Parathyroid adenoma (tissue), 2 donors: ENCODE measurements at regions not wholly inside any gene's neighbourhood (a gene's known extent, or its start where the extent isn't known, plus 50 kb on each side); places are given as distances from the start of the nearest gene placed in this dataset.
"Not testable (repeated sequence)": the region's sequence is repeated elsewhere in the genome, so short reads cannot be mapped to it uniquely, and the experiment has no call there.

ENCODE experiments used
- H2AFZ ChIP-seq: fragments of 300-600 bp; sonication (generic); one replicate; pipeline ENCODE4 v1.7.0; 2017; ENCODE audit warnings: antibody characterized with exemption, mild to moderate bottlenecking
- H3K27ac ChIP-seq: fragments of 300-600 bp; sonication (generic); one replicate; pipeline ENCODE4 v1.7.0; 2017
- H3K27me3 ChIP-seq: fragments of 300-600 bp; sonication (generic); one replicate; pipeline ENCODE4 v1.7.0; 2017; ENCODE audit warnings: low read length; ENCODE audit not compliant: control insufficient read depth, insufficient read depth
- H3K36me3 ChIP-seq: fragments of 300-600 bp; sonication (generic); one replicate; pipeline ENCODE4 v1.7.0; 2017; ENCODE audit warnings: low read length; ENCODE audit not compliant: control insufficient read depth, insufficient read depth
- H3K4me1 ChIP-seq: fragments of 300-600 bp; sonication (generic); one replicate; pipeline ENCODE4 v1.7.0; 2017; ENCODE audit warnings: control low read depth
- H3K4me2 ChIP-seq: fragments of 300-600 bp; sonication (generic); one replicate; pipeline ENCODE4 v1.7.0; 2017; ENCODE audit warnings: low read length
- H3K4me3 ChIP-seq: fragments of 300-600 bp; sonication (generic); one replicate; pipeline ENCODE4 v1.7.0; 2017; ENCODE audit warnings: low read depth, low read length
- H3K79me2 ChIP-seq: fragments of 300-600 bp; sonication (generic); one replicate; pipeline ENCODE4 v1.7.0; 2017; ENCODE audit warnings: control low read depth
- H3K9ac ChIP-seq: fragments of 300-600 bp; sonication (generic); one replicate; pipeline ENCODE4 v1.7.0; 2017; ENCODE audit warnings: mild to moderate bottlenecking
- H3K9me3 ChIP-seq: fragments of 300-600 bp; sonication (generic); one replicate; pipeline ENCODE4 v1.7.0; 2017; ENCODE audit warnings: low read length; ENCODE audit not compliant: control insufficient read depth
- TF ChIP-seq, protein P1 (sequence below): fragments of 300-600 bp; sonication (generic); IDR thresholded peaks from one replicate; pipeline ENCODE4 v1.7.0; 2017; ENCODE audit warnings: antibody characterized with exemption, mild to moderate bottlenecking
- donor health status: primary hyperparathyroidism.

DNA sequence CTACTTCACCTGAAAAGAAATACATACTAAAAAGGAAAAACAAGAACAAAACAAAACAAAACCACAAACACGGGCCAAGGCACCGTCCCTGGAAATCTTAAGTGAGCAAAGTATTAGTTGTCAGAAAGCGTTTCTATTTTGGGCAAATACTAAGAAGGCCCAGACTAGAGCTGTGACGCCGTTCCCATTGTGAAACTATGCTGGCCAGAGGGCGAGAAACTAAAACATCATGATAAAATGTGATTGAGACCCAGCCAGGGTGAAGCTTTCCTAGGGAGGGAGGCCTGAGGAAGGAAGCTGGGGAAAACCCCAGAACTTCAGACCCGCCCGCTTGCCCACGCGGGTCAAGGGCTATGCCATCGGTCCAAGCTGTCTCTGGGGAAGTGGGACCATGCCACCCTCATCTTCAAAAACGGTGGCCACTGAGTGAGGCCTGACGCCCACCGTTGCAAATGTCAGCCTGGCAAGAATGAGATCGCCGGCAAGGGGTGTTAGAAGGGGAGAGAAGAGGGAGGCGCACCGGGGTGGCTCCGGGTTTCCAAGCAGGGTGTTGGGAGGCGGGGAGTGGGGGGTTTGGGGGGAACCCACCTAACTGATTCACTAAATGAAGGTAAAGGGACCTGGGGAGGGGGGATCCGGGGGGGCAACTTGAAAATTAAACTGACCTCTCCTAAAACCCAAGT lies 1950.9 kb upstream of the DEFB115 start:
- no peaks in the 10 kb centered on the region for H3K36me3 ChIP-seq
- H3K4me3 ChIP-seq: no peak overlapping the region
- TF ChIP-seq, protein P1, sequence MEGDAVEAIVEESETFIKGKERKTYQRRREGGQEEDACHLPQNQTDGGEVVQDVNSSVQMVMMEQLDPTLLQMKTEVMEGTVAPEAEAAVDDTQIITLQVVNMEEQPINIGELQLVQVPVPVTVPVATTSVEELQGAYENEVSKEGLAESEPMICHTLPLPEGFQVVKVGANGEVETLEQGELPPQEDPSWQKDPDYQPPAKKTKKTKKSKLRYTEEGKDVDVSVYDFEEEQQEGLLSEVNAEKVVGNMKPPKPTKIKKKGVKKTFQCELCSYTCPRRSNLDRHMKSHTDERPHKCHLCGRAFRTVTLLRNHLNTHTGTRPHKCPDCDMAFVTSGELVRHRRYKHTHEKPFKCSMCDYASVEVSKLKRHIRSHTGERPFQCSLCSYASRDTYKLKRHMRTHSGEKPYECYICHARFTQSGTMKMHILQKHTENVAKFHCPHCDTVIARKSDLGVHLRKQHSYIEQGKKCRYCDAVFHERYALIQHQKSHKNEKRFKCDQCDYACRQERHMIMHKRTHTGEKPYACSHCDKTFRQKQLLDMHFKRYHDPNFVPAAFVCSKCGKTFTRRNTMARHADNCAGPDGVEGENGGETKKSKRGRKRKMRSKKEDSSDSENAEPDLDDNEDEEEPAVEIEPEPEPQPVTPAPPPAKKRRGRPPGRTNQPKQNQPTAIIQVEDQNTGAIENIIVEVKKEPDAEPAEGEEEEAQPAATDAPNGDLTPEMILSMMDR: no peak
- H3K79me2 ChIP-seq: no peaks in the 10 kb centered on the region
- H3K4me2 ChIP-seq: no peak overlapping the region
- H2AFZ ChIP-seq: no peak overlapping the region
- H3K27ac ChIP-seq: no peak overlapping the region
- H3K9me3 ChIP-seq: no peaks in the 10 kb centered on the region
- H3K27me3 ChIP-seq: no peaks in the 10 kb centered on the region
- no peaks in the 10 kb centered on the region for H3K4me1 ChIP-seq
- H3K9ac ChIP-seq: no peak overlapping the region

DNA sequence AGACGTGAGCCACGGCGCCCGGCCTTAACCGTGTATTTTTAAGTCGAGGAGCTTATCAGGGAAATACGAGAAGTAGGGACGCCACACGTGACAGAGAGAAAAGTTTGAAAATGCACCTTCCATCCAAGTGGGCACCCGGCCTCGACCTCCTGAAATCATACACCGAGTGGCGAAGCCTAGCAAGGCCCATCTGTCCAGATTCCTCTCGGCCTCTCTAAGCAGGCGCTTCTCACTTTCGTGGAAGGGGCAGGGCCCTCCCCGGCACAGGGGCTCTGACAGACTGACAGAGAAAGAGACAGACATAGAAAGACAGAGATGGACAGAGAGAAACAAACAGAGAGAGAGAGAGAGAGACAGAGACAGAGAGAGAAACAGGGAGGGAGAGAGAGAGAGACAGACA lies 1950.0 kb upstream of the DEFB115 start:
- H3K27me3 ChIP-seq, H3K9me3 ChIP-seq: not testable (repeated sequence)

DNA sequence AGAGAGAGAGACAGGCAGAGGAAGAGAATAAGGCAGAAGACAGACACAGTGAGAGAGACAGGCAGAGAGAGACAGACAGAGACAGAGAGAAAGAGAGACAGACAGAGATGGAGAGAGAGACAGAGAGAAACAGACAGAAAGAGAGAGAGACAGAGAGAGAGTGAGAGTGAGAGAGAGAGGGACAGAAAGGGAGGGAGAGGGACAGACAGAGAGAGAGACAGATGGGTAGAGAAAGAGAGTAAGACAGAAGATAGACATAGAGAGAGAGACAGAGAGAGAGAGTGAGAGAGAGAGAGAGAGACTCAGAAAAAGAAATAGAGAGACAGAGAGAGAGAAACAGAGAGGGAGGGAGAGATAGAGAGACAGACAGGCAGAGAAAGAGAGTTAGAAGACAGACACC lies 1948.5 kb upstream of the DEFB115 start:
- H3K9ac ChIP-seq, H3K4me3 ChIP-seq, H3K4me1 ChIP-seq, H3K27me3 ChIP-seq, H3K79me2 ChIP-seq, H3K27ac ChIP-seq, H3K9me3 ChIP-seq, H3K36me3 ChIP-seq, H3K4me2 ChIP-seq, H2AFZ ChIP-seq: not testable (repeated sequence)

More for the DNA sequence above, 1950.0 kb upstream of the DEFB115 start:
- not testable (repeated sequence) for H3K4me3 ChIP-seq, H2AFZ ChIP-seq, H3K27ac ChIP-seq, H3K79me2 ChIP-seq, H3K4me2 ChIP-seq, H3K36me3 ChIP-seq, H3K4me1 ChIP-seq, H3K9ac ChIP-seq

DNA sequence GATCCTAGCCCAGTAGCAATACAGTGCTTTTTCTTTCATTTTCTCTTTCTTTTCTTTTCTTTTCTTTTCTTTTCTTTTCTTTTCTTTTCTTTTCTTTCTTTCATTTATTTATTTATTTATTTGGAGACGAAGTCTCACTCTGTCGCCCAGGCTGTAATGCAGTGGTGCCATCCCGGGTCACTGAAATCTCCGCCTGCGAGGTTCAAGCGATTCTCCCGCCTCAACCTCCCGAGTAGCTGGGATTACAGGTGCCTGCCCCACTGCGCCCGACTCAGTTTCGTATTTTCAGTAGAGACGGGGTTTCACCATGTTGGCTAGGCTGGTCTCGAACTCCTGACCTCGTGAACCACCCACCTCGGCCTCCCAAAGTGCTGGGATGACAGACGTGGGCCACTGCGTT lies 1948.0 kb upstream of the DEFB115 start:
- not testable (repeated sequence) for H3K27me3 ChIP-seq, H3K4me2 ChIP-seq, H3K36me3 ChIP-seq, H3K27ac ChIP-seq, H3K9me3 ChIP-seq, H3K4me1 ChIP-seq, H3K79me2 ChIP-seq, H3K4me3 ChIP-seq, H2AFZ ChIP-seq, H3K9ac ChIP-seq

DNA sequence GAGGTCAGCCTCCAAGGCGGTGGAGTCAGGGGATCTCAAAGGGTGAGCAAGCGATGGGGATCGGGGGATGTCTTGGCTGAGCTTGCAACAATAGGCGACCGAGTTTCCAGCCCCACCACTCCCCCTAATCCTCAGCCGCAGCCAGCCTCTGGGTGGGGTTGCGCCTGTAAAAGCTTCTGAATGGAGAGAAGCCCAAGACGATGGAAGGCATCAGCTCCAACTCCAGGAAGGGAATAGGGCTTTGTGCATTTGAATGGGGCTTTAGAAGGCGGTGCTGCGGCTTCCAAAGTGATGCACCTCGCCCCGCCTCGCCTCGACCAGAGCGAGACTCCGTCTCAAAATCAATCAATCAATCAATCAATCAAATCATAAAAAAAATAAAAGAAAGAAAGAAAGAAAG lies 1946.4 kb upstream of the DEFB115 start:
- not testable (repeated sequence) for H3K4me3 ChIP-seq, H2AFZ ChIP-seq

DNA sequence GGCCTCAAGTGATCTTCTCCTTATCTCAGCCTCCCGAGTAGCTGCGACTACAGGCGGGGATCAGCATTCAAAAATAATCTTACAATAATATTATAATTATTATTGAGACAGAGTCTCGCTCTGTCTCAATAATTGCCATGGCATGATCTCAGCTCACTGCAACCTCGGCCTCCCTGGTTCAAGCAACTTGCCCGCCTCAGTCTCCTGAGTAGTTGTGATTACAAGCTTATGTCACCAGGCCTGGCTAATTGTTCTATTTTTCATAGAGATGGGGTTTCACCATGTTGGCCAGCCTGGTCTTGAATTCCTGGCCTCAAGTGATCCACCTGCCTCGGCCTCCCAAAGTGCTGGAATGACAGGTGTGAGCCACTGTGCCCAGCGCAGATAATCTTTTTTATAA lies 1944.8 kb upstream of the DEFB115 start:
- H3K4me3 ChIP-seq, H3K27ac ChIP-seq, H3K36me3 ChIP-seq, H3K27me3 ChIP-seq, H3K4me2 ChIP-seq, H3K4me1 ChIP-seq, H3K9ac ChIP-seq, H3K79me2 ChIP-seq, H3K9me3 ChIP-seq, H2AFZ ChIP-seq: not testable (repeated sequence)

More for the DNA sequence above, 1946.4 kb upstream of the DEFB115 start:
- H3K79me2 ChIP-seq, H3K9ac ChIP-seq, H3K9me3 ChIP-seq, H3K27ac ChIP-seq, H3K4me2 ChIP-seq, H3K27me3 ChIP-seq, H3K36me3 ChIP-seq, H3K4me1 ChIP-seq: not testable (repeated sequence)

DNA sequence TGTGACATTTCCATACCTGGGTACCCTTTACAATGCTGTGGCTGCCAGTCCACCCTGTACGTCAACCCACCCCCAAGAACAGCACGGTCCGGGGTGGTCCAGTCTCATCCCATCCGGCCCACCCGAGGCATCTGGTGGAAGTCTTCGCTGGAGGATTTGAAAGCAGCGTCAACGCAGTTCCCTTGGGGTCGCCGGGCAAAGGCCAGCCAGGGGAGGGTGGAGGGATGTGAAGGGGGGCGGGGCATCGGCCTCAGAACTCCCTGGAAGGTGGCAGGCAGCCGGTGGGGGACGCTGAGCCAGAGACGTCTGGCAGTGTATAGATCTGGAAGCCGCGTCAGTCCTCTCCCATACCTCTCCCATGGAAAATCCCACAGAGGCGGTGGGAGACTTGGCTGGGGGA lies 1944.0 kb upstream of the DEFB115 start:
- Histone ChIP-seq H2AFZ (no peak overlapping the region), H3K4me2 (no peak overlapping the region), H3K4me3 (no peak overlapping the region), H3K27me3 (no peaks in the 10 kb centered on the region), H3K27ac (no peak overlapping the region), H3K9ac (no peak overlapping the region), H3K9me3 (no peaks in the 10 kb centered on the region), H3K79me2 (no peaks in the 10 kb centered on the region), H3K36me3 (no peaks in the 10 kb centered on the region), H3K4me1 (no peaks in the 10 kb centered on the region)
- TF ChIP-seq, protein P1: no peak
